ENCODE measurements at regions not wholly inside any gene's neighbourhood (a gene's known extent, or its start where the extent isn't known, plus 50 kb on each side); places are given as distances from the start of the nearest gene placed in this dataset.

- Histone ChIP-seq H3K4me3 (no peak overlapping the region), H3K9me3 (ENCODE audit: low read depth) (no peaks in the 10 kb centered on the region), H3K27me3 (no peaks in the 10 kb centered on the region), H3K27ac (no peak overlapping the region), H3K36me3 (no peaks in the 10 kb centered on the region), H3K4me1 (ENCODE audit: low read depth) (no peaks in the 10 kb centered on the region)
- TF ChIP-seq, protein P1, sequence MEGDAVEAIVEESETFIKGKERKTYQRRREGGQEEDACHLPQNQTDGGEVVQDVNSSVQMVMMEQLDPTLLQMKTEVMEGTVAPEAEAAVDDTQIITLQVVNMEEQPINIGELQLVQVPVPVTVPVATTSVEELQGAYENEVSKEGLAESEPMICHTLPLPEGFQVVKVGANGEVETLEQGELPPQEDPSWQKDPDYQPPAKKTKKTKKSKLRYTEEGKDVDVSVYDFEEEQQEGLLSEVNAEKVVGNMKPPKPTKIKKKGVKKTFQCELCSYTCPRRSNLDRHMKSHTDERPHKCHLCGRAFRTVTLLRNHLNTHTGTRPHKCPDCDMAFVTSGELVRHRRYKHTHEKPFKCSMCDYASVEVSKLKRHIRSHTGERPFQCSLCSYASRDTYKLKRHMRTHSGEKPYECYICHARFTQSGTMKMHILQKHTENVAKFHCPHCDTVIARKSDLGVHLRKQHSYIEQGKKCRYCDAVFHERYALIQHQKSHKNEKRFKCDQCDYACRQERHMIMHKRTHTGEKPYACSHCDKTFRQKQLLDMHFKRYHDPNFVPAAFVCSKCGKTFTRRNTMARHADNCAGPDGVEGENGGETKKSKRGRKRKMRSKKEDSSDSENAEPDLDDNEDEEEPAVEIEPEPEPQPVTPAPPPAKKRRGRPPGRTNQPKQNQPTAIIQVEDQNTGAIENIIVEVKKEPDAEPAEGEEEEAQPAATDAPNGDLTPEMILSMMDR (IDR thresholded peaks at IDR 0.05; ENCODE audit: low read depth, low read length), result no peak
- DNase-seq (ENCODE audit: low read depth in 1 of 2, low spot score in 1 of 2), result no peak
These were observed 450.4 kb downstream of the BRD1 start for GRCh38 chr22:49377306-49377705.

GRCh38 chr22:49373801-49374226 lies 453.9 kb downstream of the BRD1 start:
- Histone ChIP-seq H3K9me3 (ENCODE audit: low read depth) (no peaks in the 10 kb centered on the region), H3K36me3 (no peaks in the 10 kb centered on the region), H3K4me1 (ENCODE audit: low read depth) (no peaks in the 10 kb centered on the region), H3K4me3 (no peak overlapping the region), H3K27me3 (no peaks in the 10 kb centered on the region), H3K27ac (no peak overlapping the region)
- TF ChIP-seq, protein P1 (IDR thresholded peaks at IDR 0.05; ENCODE audit: low read depth, low read length), result no peak
- DNase-seq (ENCODE audit: low read depth in 1 of 2, low spot score in 1 of 2), result no peak

GRCh38 chr22:49373289-49373666 lies 454.4 kb downstream of the BRD1 start:
- no peak for DNase-seq (ENCODE audit: low read depth in 1 of 2, low spot score in 1 of 2)
- Histone ChIP-seq H3K4me3 (no peak overlapping the region), H3K9me3 (ENCODE audit: low read depth) (no peaks in the 10 kb centered on the region), H3K27me3 (no peaks in the 10 kb centered on the region), H3K27ac (no peak overlapping the region), H3K36me3 (no peaks in the 10 kb centered on the region), H3K4me1 (ENCODE audit: low read depth) (no peaks in the 10 kb centered on the region)
- TF ChIP-seq, protein P1 (IDR thresholded peaks at IDR 0.05; ENCODE audit: low read depth, low read length), result no peak

DNA sequence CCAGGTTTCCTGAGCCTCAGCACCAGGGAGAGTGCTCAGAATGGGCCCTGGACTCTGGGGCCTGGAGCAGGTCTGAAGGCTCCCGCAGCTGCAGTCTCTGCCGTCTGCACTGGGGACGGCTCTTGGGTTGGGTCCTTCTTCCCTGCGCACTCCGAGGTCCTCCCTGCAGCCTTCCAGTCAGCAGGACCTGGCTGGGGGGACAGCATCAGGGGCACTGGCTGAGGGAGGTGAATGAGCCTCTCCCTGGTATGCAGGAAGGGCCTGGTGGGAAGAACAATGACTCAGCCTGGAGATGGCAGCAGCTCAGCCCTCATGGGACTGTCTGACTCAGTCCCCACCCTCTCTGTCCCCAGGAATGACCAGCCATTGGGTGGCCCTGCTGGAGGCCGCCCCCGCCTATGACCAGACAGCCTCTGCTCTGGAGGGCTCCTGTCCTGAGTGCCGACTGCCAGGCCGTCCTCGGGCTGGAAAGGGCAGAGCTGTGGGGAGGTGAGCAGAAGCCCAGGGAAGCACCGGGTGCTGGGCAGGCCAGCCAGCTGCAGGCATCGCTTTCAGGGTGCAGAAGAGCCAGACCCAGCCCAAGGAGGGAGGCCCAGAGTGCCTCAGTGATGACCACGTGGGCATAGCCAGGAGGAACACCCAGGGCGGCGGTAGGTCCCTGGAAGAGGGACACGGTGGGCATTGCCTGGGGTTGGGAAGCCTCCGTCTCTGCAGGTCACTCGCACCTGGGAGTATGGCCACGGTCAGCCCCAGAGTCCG lies 455.0 kb downstream of the BRD1 start:
- Histone ChIP-seq H3K27ac (no peak overlapping the region), H3K27me3 (no peaks in the 10 kb centered on the region), H3K4me1 (ENCODE audit: low read depth) (no peaks in the 10 kb centered on the region), H3K36me3 (no peaks in the 10 kb centered on the region), H3K4me3 (no peak overlapping the region), H3K9me3 (ENCODE audit: low read depth) (no peaks in the 10 kb centered on the region)
- DNase-seq (ENCODE audit: low read depth in 1 of 2, low spot score in 1 of 2), result peak in 1 of 2 donors; percentile 24
- TF ChIP-seq, protein P1 (IDR thresholded peaks at IDR 0.05; ENCODE audit: low read depth, low read length), result no peak

GRCh38 chr22:49372111-49372529 lies 455.6 kb downstream of the BRD1 start:
- H3K36me3 ChIP-seq, result no peaks in the 10 kb centered on the region
- DNase-seq (ENCODE audit: low read depth in 1 of 2, low spot score in 1 of 2), result no peak

More at GRCh38 chr22:49372111-49372529, 455.6 kb downstream of the BRD1 start:
- Histone ChIP-seq H3K4me3 (no peak overlapping the region), H3K4me1 (ENCODE audit: low read depth) (no peaks in the 10 kb centered on the region), H3K9me3 (ENCODE audit: low read depth) (no peaks in the 10 kb centered on the region), H3K27ac (no peak overlapping the region), H3K27me3 (no peaks in the 10 kb centered on the region)
- TF ChIP-seq, protein P1 (IDR thresholded peaks at IDR 0.05; ENCODE audit: low read depth, low read length), result no peak
